Activated naive CD4-positive, alpha-beta T cell treated with anti-CD3 and anti-CD28 coated beads, Interleukin-2, amount 50 U/mL, for 72 hours (primary cell): ENCODE measurements at regions not wholly inside any gene's neighbourhood (a gene's known extent, or its start where the extent isn't known, plus 50 kb on each side); places are given as distances from the start of the nearest gene placed in this dataset.
"Not testable (repeated sequence)": the region's sequence is repeated elsewhere in the genome, so short reads cannot be mapped to it uniquely, and the experiment has no call there.

Experiments
- ATAC-seq, 2 donors: fragments of 150-1000 bp; cut with Tn5 transposase; 2 replicates each; pipeline ENCODE4 v1.10.0; 2021; ENCODE audit warnings: mild to moderate bottlenecking in 2 of 2, moderate library complexity in 2 of 2
- DNase-seq, 2 donors: peaks; one replicate each; pipeline ENCODE4 v3.0.0; 2021 to 2022; ENCODE audit warnings: low spot score in 2 of 2
- H3K27ac Mint-ChIP-seq, 2 donors: one replicate each; pipeline ENCODE4 v1.8.0; 2022; ENCODE audit warnings: mild to moderate bottlenecking in 2 of 2, mixed read lengths in 2 of 2
- H3K36me3 Mint-ChIP-seq, 2 donors: one replicate each; pipeline ENCODE4 v1.8.0; 2022; ENCODE audit warnings: mixed read lengths in 2 of 2
- H3K9me3 Mint-ChIP-seq, 2 donors: one replicate each; pipeline ENCODE4 v1.8.0; 2022; ENCODE audit warnings: mixed read lengths in 2 of 2

- Mint-ChIP-seq H3K9me3 (peaks cover 0 to 16% of the 10 kb centered on the region in 2 donors), H3K27ac (no peak overlapping the region), H3K36me3 (no peaks in the 10 kb centered on the region)
- no peak for ATAC-seq
- no peak for DNase-seq
Observed at GRCh38 chr13:62799931-62800436, 1384.3 kb upstream of the PCDH20 start.

GRCh38 chr13:62799038-62799535 lies 1383.4 kb upstream of the PCDH20 start:
- Mint-ChIP-seq H3K9me3 (peaks cover 0 to 16% of the 10 kb centered on the region in 2 donors), H3K27ac (no peak overlapping the region), H3K36me3 (no peaks in the 10 kb centered on the region)
- DNase-seq, result no peak
- ATAC-seq, result no peak

GRCh38 chr13:62793850-62794249 lies 1378.2 kb upstream of the PCDH20 start:
- H3K9me3 Mint-ChIP-seq, result peaks cover 5 to 11% of the 10 kb centered on the region in 2 donors
- ATAC-seq, result no peak
- H3K36me3 Mint-ChIP-seq, result no peaks in the 10 kb centered on the region
- no peak overlapping the region for H3K27ac Mint-ChIP-seq
- no peak for DNase-seq

- DNase-seq (no peak), ATAC-seq (no peak)
- no peaks in the 10 kb centered on the region for H3K36me3 Mint-ChIP-seq
- H3K27ac Mint-ChIP-seq, result no peak overlapping the region
- peaks cover 4 to 7% of the 10 kb centered on the region in 2 donors for H3K9me3 Mint-ChIP-seq
Observed at GRCh38 chr13:62781866-62782265, 1366.2 kb upstream of the PCDH20 start.

GRCh38 chr13:62779161-62779560 lies 1363.5 kb upstream of the PCDH20 start:
- no peak for ATAC-seq
- Mint-ChIP-seq H3K9me3 (peaks cover 4 to 7% of the 10 kb centered on the region in 2 donors), H3K36me3 (no peaks in the 10 kb centered on the region), H3K27ac (no peak overlapping the region)
- DNase-seq, result no peak

- DNase-seq (no peak), ATAC-seq (no peak)
- Mint-ChIP-seq H3K27ac (no peak overlapping the region), H3K9me3 (peaks cover 5 to 13% of the 10 kb centered on the region in 2 donors), H3K36me3 (no peaks in the 10 kb centered on the region)
Observed at GRCh38 chr13:62767473-62767872, 1351.8 kb upstream of the PCDH20 start.

- DNase-seq (no peak), ATAC-seq (no peak)
- no peak overlapping the region for H3K27ac Mint-ChIP-seq
- peaks cover 11 to 17% of the 10 kb centered on the region in 2 donors for H3K9me3 Mint-ChIP-seq
- no peaks in the 10 kb centered on the region for H3K36me3 Mint-ChIP-seq
Observed at GRCh38 chr13:62760724-62761123, 1345.1 kb upstream of the PCDH20 start.

GRCh38 chr13:62747629-62748028 lies 1332.0 kb upstream of the PCDH20 start:
- H3K27ac Mint-ChIP-seq, result no peak overlapping the region
- H3K9me3 Mint-ChIP-seq, result peaks cover 8 to 10% of the 10 kb centered on the region in 2 donors
- ATAC-seq (no peak), DNase-seq (no peak)
- no peaks in the 10 kb centered on the region for H3K36me3 Mint-ChIP-seq

GRCh38 chr13:62747152-62747551 lies 1331.5 kb upstream of the PCDH20 start:
- Mint-ChIP-seq H3K9me3 (peaks cover 8 to 10% of the 10 kb centered on the region in 2 donors), H3K36me3 (no peaks in the 10 kb centered on the region), H3K27ac (no peak overlapping the region)
- ATAC-seq, result no peak
- no peak for DNase-seq

- not testable (repeated sequence) for ATAC-seq, H3K27ac Mint-ChIP-seq, DNase-seq
- Mint-ChIP-seq H3K9me3 (peaks cover 17 to 38% of the 10 kb centered on the region in 2 donors), H3K36me3 (peaks cover 9 to 11% of the 10 kb centered on the region in 2 donors)
Observed at GRCh38 chr13:62729746-62730145, 1314.1 kb upstream of the PCDH20 start.

GRCh38 chr13:62721893-62722292 lies 1306.2 kb upstream of the PCDH20 start:
- no peak for DNase-seq
- Mint-ChIP-seq H3K9me3 (peaks cover 15 to 19% of the 10 kb centered on the region in 2 donors), H3K36me3 (no peaks in the 10 kb centered on the region), H3K27ac (no peak overlapping the region)
- no peak for ATAC-seq

GRCh38 chr13:62711948-62712347 lies 1296.3 kb upstream of the PCDH20 start:
- not testable (repeated sequence) for ATAC-seq, DNase-seq, H3K27ac Mint-ChIP-seq, H3K36me3 Mint-ChIP-seq
- peaks cover 5 to 16% of the 10 kb centered on the region in 2 donors for H3K9me3 Mint-ChIP-seq

- Mint-ChIP-seq H3K9me3 (peaks cover 6 to 9% of the 10 kb centered on the region in 2 donors), H3K27ac (no peak overlapping the region), H3K36me3 (peaks cover 0 to 4% of the 10 kb centered on the region in 2 donors)
- DNase-seq, result no peak
- no peak for ATAC-seq
Observed at GRCh38 chr13:62710787-62711186, 1295.1 kb upstream of the PCDH20 start.

GRCh38 chr13:62706048-62706447 lies 1290.4 kb upstream of the PCDH20 start:
- Mint-ChIP-seq H3K36me3 (no peaks in the 10 kb centered on the region), H3K9me3 (peaks cover 5% of the 10 kb centered on the region in 2 donors), H3K27ac (no peak overlapping the region)
- no peak for DNase-seq
- peak in 1 of 2 donors; percentile 79 for ATAC-seq

- no peak for ATAC-seq
- DNase-seq, result no peak
Observed at GRCh38 chr13:62704875-62705274, 1289.2 kb upstream of the PCDH20 start.

GRCh38 chr13:62702502-62702901 lies 1286.9 kb upstream of the PCDH20 start:
- peaks cover 5 to 9% of the 10 kb centered on the region in 2 donors for H3K9me3 Mint-ChIP-seq
- H3K36me3 Mint-ChIP-seq, result no peaks in the 10 kb centered on the region
- ATAC-seq (no peak), DNase-seq (no peak)
- H3K27ac Mint-ChIP-seq, result no peak overlapping the region

More at GRCh38 chr13:62704875-62705274, 1289.2 kb upstream of the PCDH20 start:
- no peaks in the 10 kb centered on the region for H3K36me3 Mint-ChIP-seq
- no peak overlapping the region for H3K27ac Mint-ChIP-seq
- H3K9me3 Mint-ChIP-seq, result peaks cover 5% of the 10 kb centered on the region in 2 donors

- H3K9me3 Mint-ChIP-seq, result peaks cover 0 to 7% of the 10 kb centered on the region in 2 donors
- no peaks in the 10 kb centered on the region for H3K36me3 Mint-ChIP-seq
- H3K27ac Mint-ChIP-seq, result no peak overlapping the region
- ATAC-seq (no peak), DNase-seq (no peak)
Observed at GRCh38 chr13:62697701-62698100, 1282.1 kb upstream of the PCDH20 start.

- H3K36me3 Mint-ChIP-seq, result no peaks in the 10 kb centered on the region
- no peak for ATAC-seq
Observed at GRCh38 chr13:62696490-62696889, 1280.8 kb upstream of the PCDH20 start.

More at GRCh38 chr13:62696490-62696889, 1280.8 kb upstream of the PCDH20 start:
- Mint-ChIP-seq H3K27ac (no peak overlapping the region), H3K9me3 (peaks cover 6 to 12% of the 10 kb centered on the region in 2 donors)
- no peak for DNase-seq
